ENCODE measurements at regions not wholly inside any gene's neighbourhood (a gene's known extent, or its start where the extent isn't known, plus 50 kb on each side); places are given as distances from the start of the nearest gene placed in this dataset.
"Not testable (repeated sequence)": the region's sequence is repeated elsewhere in the genome, so short reads cannot be mapped to it uniquely, and the experiment has no call there.

GRCh38 chr12:46084666-46085631 is 94.6 kb upstream of the SCAF11 start:
- DNase-seq, result no peak

GRCh38 chr12:46082490-46083200 is 92.3 kb upstream of the SCAF11 start:
- DNase-seq, result no peak

- no peak for DNase-seq
These were observed 82.9 kb upstream of the SCAF11 start for GRCh38 chr12:46073321-46073720.

GRCh38 chr12:46071769-46072624 is 81.6 kb upstream of the SCAF11 start:
- DNase-seq, result peak; percentile 66

GRCh38 chr12:46071335-46071734 is 81.0 kb upstream of the SCAF11 start:
- DNase-seq, result no peak

- DNase-seq, result no peak
These were observed 76.7 kb upstream of the SCAF11 start for GRCh38 chr12:46067094-46067493.

- DNase-seq, result no peak
These were observed 75.2 kb upstream of the SCAF11 start for GRCh38 chr12:46065412-46066166.

GRCh38 chr12:46064548-46064947 is 74.2 kb upstream of the SCAF11 start:
- no peak for DNase-seq

GRCh38 chr12:46058697-46059096 is 68.3 kb upstream of the SCAF11 start:
- DNase-seq, result not testable (repeated sequence)

GRCh38 chr12:46050805-46051204 is 60.4 kb upstream of the SCAF11 start:
- DNase-seq, result no peak

GRCh38 chr12:46049665-46050064 is 59.3 kb upstream of the SCAF11 start:
- no peak for DNase-seq

GRCh38 chr12:46046436-46046835 is 56.1 kb upstream of the SCAF11 start:
- no peak for DNase-seq

- DNase-seq, result no peak
These were observed 53.7 kb upstream of the SCAF11 start for GRCh38 chr12:46043972-46044520.
